K562 (cell line): ENCODE measurements at regions not wholly inside any gene's neighbourhood (a gene's known extent, or its start where the extent isn't known, plus 50 kb on each side); places are given as distances from the start of the nearest gene placed in this dataset.

ENCODE experiments used
- CBX3 ChIP-seq, 2 experiments: IDR thresholded peaks; 1 replicate in 1 of 2; 2 replicates in 1 of 2; pipeline ENCODE4 v1.6.1; 2012; ENCODE audit warnings: inconsistent platforms in 2 of 2, low read length in 2 of 2, borderline replicate concordance in 1 of 2, control low read depth in 1 of 2
- CHD2 ChIP-seq: IDR thresholded peaks from 2 replicates; pipeline ENCODE4 v1.6.1; 2011; ENCODE audit warnings: low read depth, low read length
- CREM ChIP-seq: IDR thresholded peaks from 2 replicates; pipeline ENCODE4 v1.6.1; 2014; ENCODE audit warnings: antibody characterized with exemption, low read depth
- E2F3 ChIP-seq: fragments of 250-450 bp; sonication (Bioruptor Pico); IDR thresholded peaks from 2 replicates; pipeline ENCODE4 v1.4.0; 2020; ENCODE audit warnings: mild to moderate bottlenecking
- MAZ ChIP-seq, 2 experiments: fragments of 450-650 bp in 1 of 2; sonication (generic) in 1 of 2; formaldehyde crosslinking; IDR thresholded peaks in 1 of 2; conservative IDR thresholded peaks in 1 of 2; 2 replicates each; pipeline versions ENCODE4 v1.4.0 to v1.5.0; 2020; ENCODE audit warnings: mild to moderate bottlenecking in 1 of 2, missing genetic modification reagents in 1 of 2
- SIN3A ChIP-seq, 2 experiments: fragments of 150-350 bp in 1 of 2; IDR thresholded peaks; 2 replicates each; pipeline ENCODE4 v1.6.1; 2011 to 2016; ENCODE audit warnings: borderline replicate concordance in 2 of 2, low read depth in 2 of 2, low read length in 2 of 2, mild to moderate bottlenecking in 2 of 2, moderate library complexity in 2 of 2; ENCODE audit not compliant: control insufficient read depth in 1 of 2
- SP1 ChIP-seq: sonication (generic); formaldehyde crosslinking; IDR thresholded peaks from 2 replicates; pipeline ENCODE4 v1.8.1; 2022; ENCODE audit warnings: mild to moderate bottlenecking, missing genetic modification reagents
- SUPT5H ChIP-seq: fragments of 450-650 bp; IDR thresholded peaks from 2 replicates; pipeline ENCODE4 v1.6.1; 2016
- TF ChIP-seq, protein P1 (sequence below): fragments of 450-650 bp; IDR thresholded peaks from 2 replicates; pipeline ENCODE4 v1.6.1; 2016; ENCODE audit warnings: mild to moderate bottlenecking, moderate library complexity
- TF ChIP-seq, protein P2 (sequence below), 3 experiments: fragments of 200-800 bp in 1 of 3; fragments of 250-450 bp in 1 of 3; fragments of 450-650 bp in 1 of 3; sonication (Bioruptor Pico) in 1 of 3; sonication (Bioruptor generic) in 1 of 3; formaldehyde crosslinking in 1 of 3; IDR thresholded peaks; 2 replicates each; pipeline versions ENCODE4 v1.6.1 to v1.8.0; 2016 to 2022; ENCODE audit warnings: mild to moderate bottlenecking in 2 of 3, missing genetic modification characterization in 2 of 3, missing compliant biosample characterization in 1 of 3, moderate library complexity in 1 of 3

DNA sequence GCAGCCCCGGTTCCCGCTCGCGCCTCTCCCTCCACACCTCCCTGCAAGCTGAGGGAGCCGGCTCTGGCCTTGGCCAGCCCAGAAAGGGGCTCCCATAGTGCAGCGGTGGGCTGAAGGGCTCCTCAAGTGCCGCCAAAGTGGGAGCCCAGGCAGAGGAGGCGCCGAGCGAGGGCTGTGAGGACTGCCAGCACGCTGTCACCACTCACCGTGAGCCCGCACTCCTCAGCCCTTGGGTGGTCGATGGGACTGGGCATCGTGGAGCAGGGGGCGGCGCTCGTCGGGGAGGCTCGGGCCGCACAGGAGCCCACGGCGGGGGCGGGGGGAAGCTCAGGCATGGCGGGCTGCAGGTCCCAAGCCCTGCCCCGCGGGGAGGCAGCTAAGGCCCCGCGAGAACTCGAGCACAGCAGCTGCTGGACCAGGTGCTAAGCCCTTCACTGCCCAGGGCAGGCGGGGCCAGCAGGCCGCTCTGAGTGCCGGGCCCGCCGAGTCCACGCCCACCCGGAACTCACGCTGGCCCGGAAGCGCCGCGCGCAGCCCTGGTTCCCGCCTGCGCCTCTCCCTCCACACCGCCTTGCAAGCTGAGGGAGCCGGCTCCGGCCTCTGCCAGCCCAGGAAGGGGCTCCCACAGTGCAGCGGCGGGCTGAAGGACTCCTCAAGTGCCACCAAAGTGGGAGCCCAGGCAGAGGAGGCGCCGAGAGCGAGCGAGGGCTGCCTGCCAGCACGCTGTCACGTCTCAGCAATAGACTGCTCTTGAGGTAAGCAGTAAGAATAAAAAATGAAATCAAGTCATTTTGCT lies 670.2 kb upstream of the CTNND2 start (continued):
- TF ChIP-seq, protein P1, sequence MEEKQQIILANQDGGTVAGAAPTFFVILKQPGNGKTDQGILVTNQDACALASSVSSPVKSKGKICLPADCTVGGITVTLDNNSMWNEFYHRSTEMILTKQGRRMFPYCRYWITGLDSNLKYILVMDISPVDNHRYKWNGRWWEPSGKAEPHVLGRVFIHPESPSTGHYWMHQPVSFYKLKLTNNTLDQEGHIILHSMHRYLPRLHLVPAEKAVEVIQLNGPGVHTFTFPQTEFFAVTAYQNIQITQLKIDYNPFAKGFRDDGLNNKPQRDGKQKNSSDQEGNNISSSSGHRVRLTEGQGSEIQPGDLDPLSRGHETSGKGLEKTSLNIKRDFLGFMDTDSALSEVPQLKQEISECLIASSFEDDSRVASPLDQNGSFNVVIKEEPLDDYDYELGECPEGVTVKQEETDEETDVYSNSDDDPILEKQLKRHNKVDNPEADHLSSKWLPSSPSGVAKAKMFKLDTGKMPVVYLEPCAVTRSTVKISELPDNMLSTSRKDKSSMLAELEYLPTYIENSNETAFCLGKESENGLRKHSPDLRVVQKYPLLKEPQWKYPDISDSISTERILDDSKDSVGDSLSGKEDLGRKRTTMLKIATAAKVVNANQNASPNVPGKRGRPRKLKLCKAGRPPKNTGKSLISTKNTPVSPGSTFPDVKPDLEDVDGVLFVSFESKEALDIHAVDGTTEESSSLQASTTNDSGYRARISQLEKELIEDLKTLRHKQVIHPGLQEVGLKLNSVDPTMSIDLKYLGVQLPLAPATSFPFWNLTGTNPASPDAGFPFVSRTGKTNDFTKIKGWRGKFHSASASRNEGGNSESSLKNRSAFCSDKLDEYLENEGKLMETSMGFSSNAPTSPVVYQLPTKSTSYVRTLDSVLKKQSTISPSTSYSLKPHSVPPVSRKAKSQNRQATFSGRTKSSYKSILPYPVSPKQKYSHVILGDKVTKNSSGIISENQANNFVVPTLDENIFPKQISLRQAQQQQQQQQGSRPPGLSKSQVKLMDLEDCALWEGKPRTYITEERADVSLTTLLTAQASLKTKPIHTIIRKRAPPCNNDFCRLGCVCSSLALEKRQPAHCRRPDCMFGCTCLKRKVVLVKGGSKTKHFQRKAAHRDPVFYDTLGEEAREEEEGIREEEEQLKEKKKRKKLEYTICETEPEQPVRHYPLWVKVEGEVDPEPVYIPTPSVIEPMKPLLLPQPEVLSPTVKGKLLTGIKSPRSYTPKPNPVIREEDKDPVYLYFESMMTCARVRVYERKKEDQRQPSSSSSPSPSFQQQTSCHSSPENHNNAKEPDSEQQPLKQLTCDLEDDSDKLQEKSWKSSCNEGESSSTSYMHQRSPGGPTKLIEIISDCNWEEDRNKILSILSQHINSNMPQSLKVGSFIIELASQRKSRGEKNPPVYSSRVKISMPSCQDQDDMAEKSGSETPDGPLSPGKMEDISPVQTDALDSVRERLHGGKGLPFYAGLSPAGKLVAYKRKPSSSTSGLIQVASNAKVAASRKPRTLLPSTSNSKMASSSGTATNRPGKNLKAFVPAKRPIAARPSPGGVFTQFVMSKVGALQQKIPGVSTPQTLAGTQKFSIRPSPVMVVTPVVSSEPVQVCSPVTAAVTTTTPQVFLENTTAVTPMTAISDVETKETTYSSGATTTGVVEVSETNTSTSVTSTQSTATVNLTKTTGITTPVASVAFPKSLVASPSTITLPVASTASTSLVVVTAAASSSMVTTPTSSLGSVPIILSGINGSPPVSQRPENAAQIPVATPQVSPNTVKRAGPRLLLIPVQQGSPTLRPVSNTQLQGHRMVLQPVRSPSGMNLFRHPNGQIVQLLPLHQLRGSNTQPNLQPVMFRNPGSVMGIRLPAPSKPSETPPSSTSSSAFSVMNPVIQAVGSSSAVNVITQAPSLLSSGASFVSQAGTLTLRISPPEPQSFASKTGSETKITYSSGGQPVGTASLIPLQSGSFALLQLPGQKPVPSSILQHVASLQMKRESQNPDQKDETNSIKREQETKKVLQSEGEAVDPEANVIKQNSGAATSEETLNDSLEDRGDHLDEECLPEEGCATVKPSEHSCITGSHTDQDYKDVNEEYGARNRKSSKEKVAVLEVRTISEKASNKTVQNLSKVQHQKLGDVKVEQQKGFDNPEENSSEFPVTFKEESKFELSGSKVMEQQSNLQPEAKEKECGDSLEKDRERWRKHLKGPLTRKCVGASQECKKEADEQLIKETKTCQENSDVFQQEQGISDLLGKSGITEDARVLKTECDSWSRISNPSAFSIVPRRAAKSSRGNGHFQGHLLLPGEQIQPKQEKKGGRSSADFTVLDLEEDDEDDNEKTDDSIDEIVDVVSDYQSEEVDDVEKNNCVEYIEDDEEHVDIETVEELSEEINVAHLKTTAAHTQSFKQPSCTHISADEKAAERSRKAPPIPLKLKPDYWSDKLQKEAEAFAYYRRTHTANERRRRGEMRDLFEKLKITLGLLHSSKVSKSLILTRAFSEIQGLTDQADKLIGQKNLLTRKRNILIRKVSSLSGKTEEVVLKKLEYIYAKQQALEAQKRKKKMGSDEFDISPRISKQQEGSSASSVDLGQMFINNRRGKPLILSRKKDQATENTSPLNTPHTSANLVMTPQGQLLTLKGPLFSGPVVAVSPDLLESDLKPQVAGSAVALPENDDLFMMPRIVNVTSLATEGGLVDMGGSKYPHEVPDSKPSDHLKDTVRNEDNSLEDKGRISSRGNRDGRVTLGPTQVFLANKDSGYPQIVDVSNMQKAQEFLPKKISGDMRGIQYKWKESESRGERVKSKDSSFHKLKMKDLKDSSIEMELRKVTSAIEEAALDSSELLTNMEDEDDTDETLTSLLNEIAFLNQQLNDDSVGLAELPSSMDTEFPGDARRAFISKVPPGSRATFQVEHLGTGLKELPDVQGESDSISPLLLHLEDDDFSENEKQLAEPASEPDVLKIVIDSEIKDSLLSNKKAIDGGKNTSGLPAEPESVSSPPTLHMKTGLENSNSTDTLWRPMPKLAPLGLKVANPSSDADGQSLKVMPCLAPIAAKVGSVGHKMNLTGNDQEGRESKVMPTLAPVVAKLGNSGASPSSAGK: peak; percentile 93
- TF ChIP-seq E2F3 (0 out of 2 replicates have a peak, but pooled peaks have one; percentile 25), MAZ (CRISPR knock-in tag; conservative IDR thresholded peaks at IDR 0.05 in 1 of 2, IDR thresholded peaks at IDR 0.05 in 1 of 2) (peak; percentile 79), SP1 (CRISPR knock-in tag) (peak; percentile 69), CREM (peak; percentile 42), CBX3 (IDR thresholded peaks at IDR 0.05; ENCODE audit: borderline replicate concordance in 1 of 2, low read length in 2 of 2) (peak in 1 of 2 experiments; percentile 12; a peak in 1 of 3 replicates), CHD2 (peak; percentile 87), SUPT5H (peak; percentile 71), SIN3A (IDR thresholded peaks at IDR 0.05; ENCODE audit: borderline replicate concordance in 2 of 2, control insufficient read depth in 1 of 2, low read depth in 2 of 2, low read length in 2 of 2) (peak in 1 of 2 experiments; percentile 26; a peak in 2 of 4 replicates)
- TF ChIP-seq, protein P2, sequence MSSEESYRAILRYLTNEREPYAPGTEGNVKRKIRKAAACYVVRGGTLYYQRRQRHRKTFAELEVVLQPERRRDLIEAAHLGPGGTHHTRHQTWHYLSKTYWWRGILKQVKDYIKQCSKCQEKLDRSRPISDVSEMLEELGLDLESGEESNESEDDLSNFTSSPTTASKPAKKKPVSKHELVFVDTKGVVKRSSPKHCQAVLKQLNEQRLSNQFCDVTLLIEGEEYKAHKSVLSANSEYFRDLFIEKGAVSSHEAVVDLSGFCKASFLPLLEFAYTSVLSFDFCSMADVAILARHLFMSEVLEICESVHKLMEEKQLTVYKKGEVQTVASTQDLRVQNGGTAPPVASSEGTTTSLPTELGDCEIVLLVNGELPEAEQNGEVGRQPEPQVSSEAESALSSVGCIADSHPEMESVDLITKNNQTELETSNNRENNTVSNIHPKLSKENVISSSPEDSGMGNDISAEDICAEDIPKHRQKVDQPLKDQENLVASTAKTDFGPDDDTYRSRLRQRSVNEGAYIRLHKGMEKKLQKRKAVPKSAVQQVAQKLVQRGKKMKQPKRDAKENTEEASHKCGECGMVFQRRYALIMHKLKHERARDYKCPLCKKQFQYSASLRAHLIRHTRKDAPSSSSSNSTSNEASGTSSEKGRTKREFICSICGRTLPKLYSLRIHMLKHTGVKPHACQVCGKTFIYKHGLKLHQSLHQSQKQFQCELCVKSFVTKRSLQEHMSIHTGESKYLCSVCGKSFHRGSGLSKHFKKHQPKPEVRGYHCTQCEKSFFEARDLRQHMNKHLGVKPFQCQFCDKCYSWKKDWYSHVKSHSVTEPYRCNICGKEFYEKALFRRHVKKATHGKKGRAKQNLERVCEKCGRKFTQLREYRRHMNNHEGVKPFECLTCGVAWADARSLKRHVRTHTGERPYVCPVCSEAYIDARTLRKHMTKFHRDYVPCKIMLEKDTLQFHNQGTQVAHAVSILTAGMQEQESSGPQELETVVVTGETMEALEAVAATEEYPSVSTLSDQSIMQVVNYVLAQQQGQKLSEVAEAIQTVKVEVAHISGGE (CRISPR knock-in tag; IDR thresholded peaks at IDR 0.05): peak in 1 of 3 experiments; percentile 73; a peak in 2 of 6 replicates
